Activated T-cell treated with anti-CD3 and anti-CD28 coated beads for 1 hour (primary cell): ENCODE measurements at regions not wholly inside any gene's neighbourhood (a gene's known extent, or its start where the extent isn't known, plus 50 kb on each side); places are given as distances from the start of the nearest gene placed in this dataset.
"Not testable (repeated sequence)": the region's sequence is repeated elsewhere in the genome, so short reads cannot be mapped to it uniquely, and the experiment has no call there.

Source experiments
- DNase-seq: peaks from one replicate; pipeline ENCODE4 v3.0.0-alpha.2; 2020; ENCODE audit warnings: low read depth

GRCh38 chr4:100026066-100026465 lies 76.0 kb upstream of the H2AZ1 start:
- no peak for DNase-seq

DNA sequence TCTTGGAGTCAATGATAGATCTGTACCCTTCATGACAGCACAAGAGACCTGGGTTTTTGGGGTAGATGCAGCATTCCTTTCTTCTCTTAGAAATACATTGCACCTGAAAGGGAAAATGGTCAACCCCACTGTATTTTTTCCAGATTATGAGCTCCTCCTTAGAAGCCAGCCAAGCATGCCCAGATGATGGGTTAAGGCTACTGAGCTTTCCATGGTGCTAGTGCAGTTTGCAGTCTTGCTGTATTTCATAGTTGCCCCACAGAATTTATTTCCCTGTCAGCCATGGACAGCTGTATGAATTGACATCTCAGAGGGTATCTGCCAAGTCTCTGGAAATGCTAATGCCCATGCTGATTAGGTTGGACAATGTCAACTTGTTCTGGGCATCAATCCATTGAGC lies 73.7 kb upstream of the H2AZ1 start:
- no peak for DNase-seq

GRCh38 chr4:100022792-100023222 lies 72.7 kb upstream of the H2AZ1 start:
- DNase-seq: no peak

- no peak for DNase-seq
Measured at GRCh38 chr4:100019821-100020220, 69.7 kb upstream of the H2AZ1 start.

DNA sequence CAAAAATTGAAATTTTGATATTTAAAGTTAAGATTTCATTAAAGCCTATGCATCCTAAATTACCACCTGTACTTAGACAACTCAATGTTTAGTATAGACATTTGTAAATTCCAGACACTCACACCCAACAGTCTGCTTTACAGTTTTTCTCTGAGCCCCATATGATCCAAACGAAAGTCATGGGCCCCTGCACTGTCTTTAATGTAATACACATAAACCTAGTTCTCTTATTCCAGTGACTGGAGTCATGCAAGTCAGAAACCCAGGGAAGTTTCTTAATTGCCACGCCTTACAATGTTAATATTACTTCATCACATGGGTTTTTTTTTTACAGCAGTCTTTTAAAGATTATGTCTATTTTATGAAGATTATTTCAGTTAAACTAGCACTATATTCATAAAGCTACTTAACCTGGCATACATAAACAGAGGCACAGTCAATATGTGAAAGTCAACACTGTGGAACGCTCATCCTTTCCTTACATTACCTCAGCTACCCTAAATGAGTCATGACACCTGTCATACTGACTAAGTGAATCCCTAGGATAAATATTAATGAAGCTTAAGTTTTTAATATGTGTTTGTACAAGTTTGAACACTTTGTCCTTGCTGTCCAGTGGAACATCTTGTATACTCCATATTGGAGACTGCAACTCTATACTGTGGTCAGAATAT lies 67.7 kb upstream of the H2AZ1 start:
- no peak for DNase-seq

DNA sequence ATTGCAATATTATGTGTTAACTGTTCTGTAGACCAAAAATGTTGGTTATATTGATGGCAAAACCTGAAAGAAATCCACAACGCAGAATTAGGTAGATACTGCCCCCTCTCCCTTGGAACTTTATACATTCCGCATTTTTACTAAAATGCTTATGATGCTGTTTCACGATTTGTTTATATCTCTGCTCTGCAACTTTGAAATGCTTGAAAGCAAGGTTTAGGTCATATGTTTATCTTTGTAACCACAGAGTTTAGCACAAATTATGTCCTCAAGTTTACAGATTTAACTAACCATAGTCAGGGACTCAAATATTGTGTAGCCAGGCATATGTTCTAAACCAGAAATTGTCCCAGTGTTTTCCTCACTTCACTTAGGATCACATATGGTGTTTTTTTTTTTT lies 66.1 kb upstream of the H2AZ1 start:
- no peak for DNase-seq

DNA sequence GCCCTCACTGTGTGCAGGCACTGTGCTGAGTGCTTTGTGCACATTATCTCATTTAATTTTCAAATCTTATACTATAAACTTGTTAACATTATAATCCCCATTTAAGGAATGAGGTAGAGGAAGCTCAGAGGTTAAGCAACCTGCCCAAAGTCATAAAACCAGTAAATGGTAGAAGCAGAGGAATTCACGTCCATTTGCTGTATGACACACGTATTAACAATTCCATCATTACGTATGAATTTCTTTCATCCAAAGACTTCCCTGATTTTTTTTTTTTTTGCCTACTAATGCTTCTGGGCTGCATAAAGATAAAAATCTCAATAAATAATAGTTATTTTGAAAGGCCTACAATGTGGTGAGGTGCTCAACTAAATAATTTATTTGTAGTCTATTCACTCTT lies 64.5 kb upstream of the H2AZ1 start:
- DNase-seq: no peak

DNA sequence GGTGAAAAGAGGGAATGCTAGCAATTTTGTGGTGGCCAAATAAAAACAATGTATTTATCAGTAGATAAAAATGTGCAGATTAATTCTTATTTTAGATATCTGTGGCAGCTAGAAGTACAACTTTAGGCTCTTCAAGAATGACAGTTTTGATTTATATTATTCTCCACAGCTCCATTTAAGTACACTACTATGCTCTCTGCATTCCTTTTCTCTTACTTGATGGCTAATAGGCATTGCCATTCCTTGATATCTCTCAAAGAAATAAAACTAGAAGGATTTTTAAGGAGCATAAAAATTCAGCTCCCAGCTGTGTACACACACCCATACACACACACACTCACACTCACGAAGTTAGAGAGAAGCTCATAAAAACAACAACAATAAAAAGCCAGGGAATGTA lies 59.4 kb upstream of the H2AZ1 start:
- DNase-seq: no peak

- DNase-seq: no peak
Measured at GRCh38 chr4:100008048-100008447, 58.0 kb upstream of the H2AZ1 start.

GRCh38 chr4:100006161-100006560 lies 56.1 kb upstream of the H2AZ1 start:
- not testable (repeated sequence) for DNase-seq
